HCT116 (cell line): ENCODE measurements at regions not wholly inside any gene's neighbourhood (a gene's known extent, or its start where the extent isn't known, plus 50 kb on each side); places are given as distances from the start of the nearest gene placed in this dataset.

Experiments
- ATAC-seq: fragments of 200-7000 bp; cut with Tn5 transposase; 2 replicates; pipeline ENCODE4 v1.9.1; 2020; ENCODE audit warnings: mild to moderate bottlenecking, moderate library complexity
- BruUV-seq: library from RNA; stranded (reverse); fragments of 400-500 nt; replicated peaks from 2 replicates; lab custom pipeline; 2021; lab: Mats Ljungman, UMichigan
- CTCF ChIA-PET: fragments of 300-600 bp; sonication (Branson Sonifier 250); formaldehyde crosslinking; loops from one replicate; lab custom pipeline; 2021; ENCODE audit warnings: antibody characterized with exemption; lab: Charles Lee
- POLR2A ChIA-PET: fragments of 300-600, 350-600 bp; sonication (Branson Sonifier 250); formaldehyde crosslinking; loops from one replicate; lab custom pipeline; 2021; ENCODE audit warnings: antibody characterized with exemption; lab: Charles Lee
- RAD21 ChIA-PET, 2 experiments: fragments of 300-600 bp; sonication (Branson Sonifier 250); formaldehyde crosslinking; loops; one replicate each; lab custom pipeline; 2023; ENCODE audit warnings: low total read pairs in 2 of 2; ENCODE audit not compliant: uncharacterized antibody in 2 of 2, unreplicated experiment in 2 of 2, low non-redundant PET in 1 of 2; lab: Charles Lee
- DNase-seq: peaks from one replicate; pipeline ENCODE4 v3.0.0-alpha.2; 2010; ENCODE audit warnings: low read depth, low spot score
- H2AFZ ChIP-seq: fragments of 200-600 bp; shearing (Covaris generic), sonication (generic); 2 replicates; pipeline ENCODE4 v1.6.1; 2017; ENCODE audit warnings: low read depth, mixed run types, mixed read lengths, antibody characterized with exemption, low read length; ENCODE audit not compliant: poor library complexity, severe bottlenecking
- H3K27ac ChIP-seq: 2 replicates; pipeline ENCODE4 v1.5.1; 2012; ENCODE audit warnings: low read depth, low read length
- H3K27me3 ChIP-seq: fragments of 200-600 bp; sonication (generic); 2 replicates; pipeline ENCODE4 v1.6.1; 2016; ENCODE audit warnings: mixed run types, low read length, mixed read lengths; ENCODE audit not compliant: insufficient read depth
- H3K36me3 ChIP-seq, 2 experiments: fragments of 200-500 bp in 1 of 2; fragments of 200-600 bp in 1 of 2; sonication (Bioruptor generic) in 1 of 2; sonication (generic) in 1 of 2; 2 replicates each; pipeline versions ENCODE4 v1.5.1 to v1.6.1; 2014 to 2016; ENCODE audit warnings: low read length in 2 of 2, inconsistent platforms in 1 of 2, mixed read lengths in 1 of 2, mixed run types in 1 of 2; ENCODE audit not compliant: insufficient read depth in 2 of 2, control insufficient read depth in 1 of 2
- H3K4me1 ChIP-seq, 2 experiments: fragments of 200-600 bp in 1 of 2; sonication (generic) in 1 of 2; 2 replicates each; pipeline versions ENCODE4 v1.5.1 to v1.6.1; 2012 to 2017; ENCODE audit warnings: low read length in 2 of 2, inconsistent platforms in 1 of 2, mild to moderate bottlenecking in 1 of 2, mixed read lengths in 1 of 2, mixed run types in 1 of 2, moderate library complexity in 1 of 2; ENCODE audit not compliant: insufficient read depth in 2 of 2, control insufficient read depth in 1 of 2
- H3K4me2 ChIP-seq: fragments of 200-600 bp; sonication (generic); 2 replicates; pipeline ENCODE4 v1.6.1; 2017; ENCODE audit warnings: mixed run types, low read length, mixed read lengths
- H3K4me3 ChIP-seq, 2 experiments: fragments of 200-600 bp in 1 of 2; sonication (generic) in 1 of 2; replicated peaks in 1 of 2; 2 replicates each; pipeline ENCODE4 v1.5.1; 2011 to 2016; ENCODE audit warnings: low read length in 2 of 2, control low read depth in 1 of 2, low read depth in 1 of 2, mild to moderate bottlenecking in 1 of 2, mixed read lengths in 1 of 2, mixed run types in 1 of 2
- H3K79me2 ChIP-seq: fragments of 200-600 bp; sonication (generic); 2 replicates; pipeline ENCODE4 v1.6.1; 2017; ENCODE audit warnings: mild to moderate bottlenecking, mixed run types, low read length, moderate library complexity, mixed read lengths; ENCODE audit not compliant: insufficient read depth
- H3K9ac ChIP-seq: fragments of 200-600 bp; sonication (generic); 2 replicates; pipeline ENCODE4 v1.6.1; 2016; ENCODE audit warnings: low read length, mixed read lengths
- H3K9me2 ChIP-seq: fragments of 200-600 bp; sonication (generic), shearing (Covaris generic); 2 replicates; pipeline ENCODE4 v1.6.1; 2017; ENCODE audit warnings: mixed run types, mild to moderate bottlenecking, moderate library complexity; ENCODE audit not compliant: insufficient read depth
- H3K9me3 ChIP-seq, 2 experiments: fragments of 200-500 bp in 1 of 2; fragments of 200-600 bp in 1 of 2; sonication (Bioruptor generic) in 1 of 2; sonication (generic) in 1 of 2; 2 replicates each; pipeline ENCODE4 v1.6.1; 2014 to 2017; ENCODE audit warnings: low read length in 2 of 2, mixed read lengths in 2 of 2, inconsistent platforms in 1 of 2, low read depth in 1 of 2, mild to moderate bottlenecking in 1 of 2, mixed run types in 1 of 2, moderate library complexity in 1 of 2; ENCODE audit not compliant: control insufficient read depth in 1 of 2, insufficient read depth in 1 of 2
- H4K20me1 ChIP-seq: fragments of 200-600 bp; sonication (generic), shearing (Covaris generic); 2 replicates; pipeline ENCODE4 v1.6.1; 2017; ENCODE audit warnings: mixed run types, mild to moderate bottlenecking, moderate library complexity; ENCODE audit not compliant: insufficient read depth
- CBX3 ChIP-seq: IDR thresholded peaks from 2 replicates; pipeline ENCODE4 v1.6.1; 2012; ENCODE audit warnings: low read depth
- EZH2 ChIP-seq: fragments of 200-600 bp; sonication (generic); IDR thresholded peaks from 2 replicates; pipeline ENCODE4 v1.6.1; 2017; ENCODE audit warnings: antibody characterized with exemption, mixed run types
- FOSL1 ChIP-seq: IDR thresholded peaks from 2 replicates; pipeline ENCODE4 v1.6.1; 2012; ENCODE audit warnings: low read depth
- SIN3A ChIP-seq: IDR thresholded peaks from 2 replicates; pipeline ENCODE4 v1.6.1; 2012; ENCODE audit warnings: low read depth
- SP1 ChIP-seq: IDR thresholded peaks from 2 replicates; pipeline ENCODE4 v1.6.1; 2012; ENCODE audit warnings: low read depth
- SRF ChIP-seq: IDR thresholded peaks from 2 replicates; pipeline ENCODE4 v1.6.1; 2012; ENCODE audit warnings: low read depth
- ZFX ChIP-seq: fragments of 450-650 bp; IDR thresholded peaks from 2 replicates; pipeline ENCODE4 v1.6.1; 2017
- intact Hi-C: fragments of 100-400 bp; cut with micrococcal nuclease; formaldehyde crosslinking; loops from 2 replicates; pipeline ENCODE4 v1.10.0; 2022
- TF ChIP-seq, protein P1 (sequence below): IDR thresholded peaks from 2 replicates; pipeline ENCODE4 v1.6.1; 2011; ENCODE audit warnings: mild to moderate bottlenecking, low read length, moderate library complexity; ENCODE audit not compliant: insufficient replicate concordance; ENCODE audit errors: extremely low read depth
- TF ChIP-seq, protein P2 (sequence below), 3 experiments: fragments of 200-600 bp in 1 of 3; sonication (generic) in 1 of 3; IDR thresholded peaks in 2 of 3; conservative IDR thresholded peaks in 1 of 3; 2 replicates each; pipeline ENCODE4 v1.5.1; 2012 to 2017; ENCODE audit warnings: low read depth in 2 of 3, low read length in 2 of 3, antibody characterized with exemption in 1 of 3, borderline replicate concordance in 1 of 3, control low read depth in 1 of 3, mild to moderate bottlenecking in 1 of 3, mixed read lengths in 1 of 3, mixed run types in 1 of 3, moderate library complexity in 1 of 3; ENCODE audit not compliant: insufficient read depth in 1 of 3
- TF ChIP-seq, protein P3 (sequence below): IDR thresholded peaks from 2 replicates; pipeline ENCODE4 v1.6.1; 2012; ENCODE audit warnings: low read depth
- TF ChIP-seq, protein P4 (sequence below): IDR thresholded peaks from 2 replicates; pipeline ENCODE4 v1.6.1; 2012

DNA sequence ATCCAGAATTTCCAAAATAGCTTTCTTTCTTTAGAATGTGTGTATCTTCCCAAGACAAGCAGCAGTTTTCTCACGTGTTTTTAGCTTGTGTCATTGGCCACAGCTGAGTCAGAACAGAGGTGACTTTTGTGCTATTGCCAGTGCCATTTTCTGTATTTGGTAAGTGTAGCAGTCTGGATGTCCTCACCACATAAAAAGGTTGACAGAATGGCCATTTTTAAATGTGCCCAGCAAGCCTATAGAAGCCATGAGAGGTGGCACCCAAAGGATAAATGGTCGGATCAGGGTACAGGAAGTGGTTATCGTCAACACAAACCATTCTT is 269.5 kb upstream of the HSF2 start:
- intact Hi-C loops = no loop called here
- Histone ChIP-seq H2AFZ (peak overlapping the region; percentile 9), H3K9me3 (no peaks in the 10 kb centered on the region), H3K79me2 (no peaks in the 10 kb centered on the region), H3K36me3 (no peaks in the 10 kb centered on the region), H4K20me1 (no peaks in the 10 kb centered on the region), H3K4me1 (no peaks in the 10 kb centered on the region), H3K27ac (no peak overlapping the region), H3K27me3 (no peaks in the 10 kb centered on the region), H3K4me2 (no peak overlapping the region), H3K9me2 (no peaks in the 10 kb centered on the region), H3K4me3 (no peak overlapping the region), H3K9ac (no peak overlapping the region)
- ChIA-PET POLR2A (no interaction called here), RAD21 (no interaction called here), CTCF (no interaction called here)
- TF ChIP-seq, protein P1, sequence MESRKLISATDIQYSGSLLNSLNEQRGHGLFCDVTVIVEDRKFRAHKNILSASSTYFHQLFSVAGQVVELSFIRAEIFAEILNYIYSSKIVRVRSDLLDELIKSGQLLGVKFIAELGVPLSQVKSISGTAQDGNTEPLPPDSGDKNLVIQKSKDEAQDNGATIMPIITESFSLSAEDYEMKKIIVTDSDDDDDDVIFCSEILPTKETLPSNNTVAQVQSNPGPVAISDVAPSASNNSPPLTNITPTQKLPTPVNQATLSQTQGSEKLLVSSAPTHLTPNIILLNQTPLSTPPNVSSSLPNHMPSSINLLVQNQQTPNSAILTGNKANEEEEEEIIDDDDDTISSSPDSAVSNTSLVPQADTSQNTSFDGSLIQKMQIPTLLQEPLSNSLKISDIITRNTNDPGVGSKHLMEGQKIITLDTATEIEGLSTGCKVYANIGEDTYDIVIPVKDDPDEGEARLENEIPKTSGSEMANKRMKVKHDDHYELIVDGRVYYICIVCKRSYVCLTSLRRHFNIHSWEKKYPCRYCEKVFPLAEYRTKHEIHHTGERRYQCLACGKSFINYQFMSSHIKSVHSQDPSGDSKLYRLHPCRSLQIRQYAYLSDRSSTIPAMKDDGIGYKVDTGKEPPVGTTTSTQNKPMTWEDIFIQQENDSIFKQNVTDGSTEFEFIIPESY = no peak
- no peak for TF ChIP-seq ZFX
- TF ChIP-seq, protein P2, sequence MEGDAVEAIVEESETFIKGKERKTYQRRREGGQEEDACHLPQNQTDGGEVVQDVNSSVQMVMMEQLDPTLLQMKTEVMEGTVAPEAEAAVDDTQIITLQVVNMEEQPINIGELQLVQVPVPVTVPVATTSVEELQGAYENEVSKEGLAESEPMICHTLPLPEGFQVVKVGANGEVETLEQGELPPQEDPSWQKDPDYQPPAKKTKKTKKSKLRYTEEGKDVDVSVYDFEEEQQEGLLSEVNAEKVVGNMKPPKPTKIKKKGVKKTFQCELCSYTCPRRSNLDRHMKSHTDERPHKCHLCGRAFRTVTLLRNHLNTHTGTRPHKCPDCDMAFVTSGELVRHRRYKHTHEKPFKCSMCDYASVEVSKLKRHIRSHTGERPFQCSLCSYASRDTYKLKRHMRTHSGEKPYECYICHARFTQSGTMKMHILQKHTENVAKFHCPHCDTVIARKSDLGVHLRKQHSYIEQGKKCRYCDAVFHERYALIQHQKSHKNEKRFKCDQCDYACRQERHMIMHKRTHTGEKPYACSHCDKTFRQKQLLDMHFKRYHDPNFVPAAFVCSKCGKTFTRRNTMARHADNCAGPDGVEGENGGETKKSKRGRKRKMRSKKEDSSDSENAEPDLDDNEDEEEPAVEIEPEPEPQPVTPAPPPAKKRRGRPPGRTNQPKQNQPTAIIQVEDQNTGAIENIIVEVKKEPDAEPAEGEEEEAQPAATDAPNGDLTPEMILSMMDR (IDR thresholded peaks at IDR 0.05 in 2 of 3, conservative IDR thresholded peaks at IDR 0.05 in 1 of 3; ENCODE audit: borderline replicate concordance in 1 of 3, insufficient read depth in 1 of 3, low read depth in 2 of 3, low read length in 2 of 3) = no peak
- TF ChIP-seq, protein P3, sequence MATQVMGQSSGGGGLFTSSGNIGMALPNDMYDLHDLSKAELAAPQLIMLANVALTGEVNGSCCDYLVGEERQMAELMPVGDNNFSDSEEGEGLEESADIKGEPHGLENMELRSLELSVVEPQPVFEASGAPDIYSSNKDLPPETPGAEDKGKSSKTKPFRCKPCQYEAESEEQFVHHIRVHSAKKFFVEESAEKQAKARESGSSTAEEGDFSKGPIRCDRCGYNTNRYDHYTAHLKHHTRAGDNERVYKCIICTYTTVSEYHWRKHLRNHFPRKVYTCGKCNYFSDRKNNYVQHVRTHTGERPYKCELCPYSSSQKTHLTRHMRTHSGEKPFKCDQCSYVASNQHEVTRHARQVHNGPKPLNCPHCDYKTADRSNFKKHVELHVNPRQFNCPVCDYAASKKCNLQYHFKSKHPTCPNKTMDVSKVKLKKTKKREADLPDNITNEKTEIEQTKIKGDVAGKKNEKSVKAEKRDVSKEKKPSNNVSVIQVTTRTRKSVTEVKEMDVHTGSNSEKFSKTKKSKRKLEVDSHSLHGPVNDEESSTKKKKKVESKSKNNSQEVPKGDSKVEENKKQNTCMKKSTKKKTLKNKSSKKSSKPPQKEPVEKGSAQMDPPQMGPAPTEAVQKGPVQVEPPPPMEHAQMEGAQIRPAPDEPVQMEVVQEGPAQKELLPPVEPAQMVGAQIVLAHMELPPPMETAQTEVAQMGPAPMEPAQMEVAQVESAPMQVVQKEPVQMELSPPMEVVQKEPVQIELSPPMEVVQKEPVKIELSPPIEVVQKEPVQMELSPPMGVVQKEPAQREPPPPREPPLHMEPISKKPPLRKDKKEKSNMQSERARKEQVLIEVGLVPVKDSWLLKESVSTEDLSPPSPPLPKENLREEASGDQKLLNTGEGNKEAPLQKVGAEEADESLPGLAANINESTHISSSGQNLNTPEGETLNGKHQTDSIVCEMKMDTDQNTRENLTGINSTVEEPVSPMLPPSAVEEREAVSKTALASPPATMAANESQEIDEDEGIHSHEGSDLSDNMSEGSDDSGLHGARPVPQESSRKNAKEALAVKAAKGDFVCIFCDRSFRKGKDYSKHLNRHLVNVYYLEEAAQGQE = no peak
- no peak for TF ChIP-seq FOSL1
- TF ChIP-seq, protein P4, sequence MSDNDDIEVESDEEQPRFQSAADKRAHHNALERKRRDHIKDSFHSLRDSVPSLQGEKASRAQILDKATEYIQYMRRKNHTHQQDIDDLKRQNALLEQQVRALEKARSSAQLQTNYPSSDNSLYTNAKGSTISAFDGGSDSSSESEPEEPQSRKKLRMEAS = no peak
- TF ChIP-seq EZH2 = no peak
- TF ChIP-seq SIN3A = no peak
- TF ChIP-seq CBX3 = no peak
- no peak for TF ChIP-seq SRF
- no peak for TF ChIP-seq SP1
- ATAC-seq (no peak), DNase-seq (no peak)
- BruUV-seq = no TSS peak
